ENCODE measurements at regions not wholly inside any gene's neighbourhood (a gene's known extent, or its start where the extent isn't known, plus 50 kb on each side); places are given as distances from the start of the nearest gene placed in this dataset.

- DNase-seq, result no peak
Observed at GRCh38 chr3:152785051-152785450, 49.9 kb upstream of the P2RY1 start.
